GM18511 (cell line): ENCODE measurements at regions not wholly inside any gene's neighbourhood (a gene's known extent, or its start where the extent isn't known, plus 50 kb on each side); places are given as distances from the start of the nearest gene placed in this dataset.

ENCODE experiments used
- ATAC-seq: cut with Tn5 transposase; IDR thresholded peaks from one replicate; pipeline ENCODE4 v1.9.1; 2021; ENCODE audit warnings: mild to moderate bottlenecking, moderate library complexity; ENCODE audit not compliant: unreplicated experiment

GRCh38 chrX:39456894-39457604 is 640.7 kb downstream of the BCOR start:
- no peak for ATAC-seq

GRCh38 chrX:39458779-39459178 is 639.0 kb downstream of the BCOR start:
- ATAC-seq = no peak

GRCh38 chrX:39459204-39459603 is 638.6 kb downstream of the BCOR start:
- ATAC-seq = no peak

- no peak for ATAC-seq
Observed at GRCh38 chrX:39459952-39460351, 637.8 kb downstream of the BCOR start.

- no peak for ATAC-seq
Observed at GRCh38 chrX:39460499-39460898, 637.3 kb downstream of the BCOR start.

- no peak for ATAC-seq
Observed at GRCh38 chrX:39462835-39463234, 634.9 kb downstream of the BCOR start.

- ATAC-seq = no peak
Observed at GRCh38 chrX:39464253-39464652, 633.5 kb downstream of the BCOR start.

GRCh38 chrX:39465467-39465866 is 632.3 kb downstream of the BCOR start:
- ATAC-seq = no peak

- no peak for ATAC-seq
Observed at GRCh38 chrX:39465906-39466305, 631.9 kb downstream of the BCOR start.

- ATAC-seq = no peak
Observed at GRCh38 chrX:39469126-39469525, 628.6 kb downstream of the BCOR start.

GRCh38 chrX:39470588-39471407 is 627.0 kb downstream of the BCOR start:
- no peak for ATAC-seq

- no peak for ATAC-seq
Observed at GRCh38 chrX:39472161-39472560, 625.6 kb downstream of the BCOR start.

GRCh38 chrX:39473812-39474211 is 623.9 kb downstream of the BCOR start:
- no peak for ATAC-seq

GRCh38 chrX:39475372-39475771 is 622.4 kb downstream of the BCOR start:
- no peak for ATAC-seq

GRCh38 chrX:39476604-39477021 is 621.1 kb downstream of the BCOR start:
- ATAC-seq = no peak

- ATAC-seq = no peak
Observed at GRCh38 chrX:39477031-39477761, 620.6 kb downstream of the BCOR start.

GRCh38 chrX:39477762-39478120 is 620.0 kb downstream of the BCOR start:
- ATAC-seq = no peak

- ATAC-seq = no peak
Observed at GRCh38 chrX:39479856-39480255, 617.9 kb downstream of the BCOR start.

- ATAC-seq = no peak
Observed at GRCh38 chrX:39480963-39481362, 616.8 kb downstream of the BCOR start.

- ATAC-seq = no peak
Observed at GRCh38 chrX:39481621-39482020, 616.1 kb downstream of the BCOR start.

GRCh38 chrX:39484159-39485068 is 613.3 kb downstream of the BCOR start:
- no peak for ATAC-seq
